ENCODE measurements at regions not wholly inside any gene's neighbourhood (a gene's known extent, or its start where the extent isn't known, plus 50 kb on each side); places are given as distances from the start of the nearest gene placed in this dataset.

DNA sequence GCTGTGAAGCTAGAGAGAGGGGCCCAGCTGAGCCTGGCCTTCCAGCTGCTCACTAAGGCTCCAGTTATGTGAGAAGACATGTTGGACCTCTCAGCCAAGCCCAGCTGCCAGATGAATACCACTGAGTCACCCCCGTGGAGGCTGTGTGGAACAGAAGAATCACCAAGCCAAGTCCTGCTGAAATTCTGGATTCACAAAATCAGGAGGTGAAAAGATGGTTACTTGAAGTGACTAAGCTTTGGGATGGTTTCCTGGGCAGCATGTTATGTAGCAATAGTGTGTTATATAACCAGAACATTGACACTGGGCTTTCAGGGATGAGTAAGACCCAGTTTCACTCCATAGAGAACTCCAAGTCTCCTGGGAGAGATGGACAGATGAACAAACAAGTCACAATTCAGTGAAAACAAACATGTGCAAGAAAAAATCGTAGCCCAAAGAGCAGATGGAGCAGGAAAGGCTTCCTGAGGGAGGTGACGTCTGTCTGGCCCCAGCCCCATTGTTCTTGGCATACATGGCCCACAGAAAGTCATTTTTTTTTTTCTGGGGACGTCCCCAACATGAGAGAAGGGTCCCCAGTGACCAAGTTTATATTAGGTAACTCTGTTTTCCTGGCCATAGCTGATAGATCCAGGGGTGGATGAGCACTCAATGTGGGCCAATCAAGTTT is 64.1 kb upstream of the PDZD8 start:
- TF ChIP-seq POLR2AphosphoS2 (conservative IDR thresholded peaks at IDR 0.05; ENCODE audit: low read length) = no peak
- TF ChIP-seq, protein P1, sequence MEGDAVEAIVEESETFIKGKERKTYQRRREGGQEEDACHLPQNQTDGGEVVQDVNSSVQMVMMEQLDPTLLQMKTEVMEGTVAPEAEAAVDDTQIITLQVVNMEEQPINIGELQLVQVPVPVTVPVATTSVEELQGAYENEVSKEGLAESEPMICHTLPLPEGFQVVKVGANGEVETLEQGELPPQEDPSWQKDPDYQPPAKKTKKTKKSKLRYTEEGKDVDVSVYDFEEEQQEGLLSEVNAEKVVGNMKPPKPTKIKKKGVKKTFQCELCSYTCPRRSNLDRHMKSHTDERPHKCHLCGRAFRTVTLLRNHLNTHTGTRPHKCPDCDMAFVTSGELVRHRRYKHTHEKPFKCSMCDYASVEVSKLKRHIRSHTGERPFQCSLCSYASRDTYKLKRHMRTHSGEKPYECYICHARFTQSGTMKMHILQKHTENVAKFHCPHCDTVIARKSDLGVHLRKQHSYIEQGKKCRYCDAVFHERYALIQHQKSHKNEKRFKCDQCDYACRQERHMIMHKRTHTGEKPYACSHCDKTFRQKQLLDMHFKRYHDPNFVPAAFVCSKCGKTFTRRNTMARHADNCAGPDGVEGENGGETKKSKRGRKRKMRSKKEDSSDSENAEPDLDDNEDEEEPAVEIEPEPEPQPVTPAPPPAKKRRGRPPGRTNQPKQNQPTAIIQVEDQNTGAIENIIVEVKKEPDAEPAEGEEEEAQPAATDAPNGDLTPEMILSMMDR (IDR thresholded peaks at IDR 0.05) = no peak
- TF ChIP-seq POLR2A (IDR thresholded peaks at IDR 0.05; ENCODE audit: low read length) = no peak
- TF ChIP-seq, protein P2, sequence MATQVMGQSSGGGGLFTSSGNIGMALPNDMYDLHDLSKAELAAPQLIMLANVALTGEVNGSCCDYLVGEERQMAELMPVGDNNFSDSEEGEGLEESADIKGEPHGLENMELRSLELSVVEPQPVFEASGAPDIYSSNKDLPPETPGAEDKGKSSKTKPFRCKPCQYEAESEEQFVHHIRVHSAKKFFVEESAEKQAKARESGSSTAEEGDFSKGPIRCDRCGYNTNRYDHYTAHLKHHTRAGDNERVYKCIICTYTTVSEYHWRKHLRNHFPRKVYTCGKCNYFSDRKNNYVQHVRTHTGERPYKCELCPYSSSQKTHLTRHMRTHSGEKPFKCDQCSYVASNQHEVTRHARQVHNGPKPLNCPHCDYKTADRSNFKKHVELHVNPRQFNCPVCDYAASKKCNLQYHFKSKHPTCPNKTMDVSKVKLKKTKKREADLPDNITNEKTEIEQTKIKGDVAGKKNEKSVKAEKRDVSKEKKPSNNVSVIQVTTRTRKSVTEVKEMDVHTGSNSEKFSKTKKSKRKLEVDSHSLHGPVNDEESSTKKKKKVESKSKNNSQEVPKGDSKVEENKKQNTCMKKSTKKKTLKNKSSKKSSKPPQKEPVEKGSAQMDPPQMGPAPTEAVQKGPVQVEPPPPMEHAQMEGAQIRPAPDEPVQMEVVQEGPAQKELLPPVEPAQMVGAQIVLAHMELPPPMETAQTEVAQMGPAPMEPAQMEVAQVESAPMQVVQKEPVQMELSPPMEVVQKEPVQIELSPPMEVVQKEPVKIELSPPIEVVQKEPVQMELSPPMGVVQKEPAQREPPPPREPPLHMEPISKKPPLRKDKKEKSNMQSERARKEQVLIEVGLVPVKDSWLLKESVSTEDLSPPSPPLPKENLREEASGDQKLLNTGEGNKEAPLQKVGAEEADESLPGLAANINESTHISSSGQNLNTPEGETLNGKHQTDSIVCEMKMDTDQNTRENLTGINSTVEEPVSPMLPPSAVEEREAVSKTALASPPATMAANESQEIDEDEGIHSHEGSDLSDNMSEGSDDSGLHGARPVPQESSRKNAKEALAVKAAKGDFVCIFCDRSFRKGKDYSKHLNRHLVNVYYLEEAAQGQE (IDR thresholded peaks at IDR 0.05) = no peak
- TF ChIP-seq, protein P3, sequence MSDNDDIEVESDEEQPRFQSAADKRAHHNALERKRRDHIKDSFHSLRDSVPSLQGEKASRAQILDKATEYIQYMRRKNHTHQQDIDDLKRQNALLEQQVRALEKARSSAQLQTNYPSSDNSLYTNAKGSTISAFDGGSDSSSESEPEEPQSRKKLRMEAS (IDR thresholded peaks at IDR 0.05) = no peak
- TF ChIP-seq EP300 (IDR thresholded peaks at IDR 0.05) = no peak
- TF ChIP-seq KDM1A (IDR thresholded peaks at IDR 0.05; ENCODE audit: low read depth) = no peak
- no peak for TF ChIP-seq ZFP36 (IDR thresholded peaks at IDR 0.05; ENCODE audit: borderline replicate concordance, partially characterized antibody)
- TF ChIP-seq ESRRA (IDR thresholded peaks at IDR 0.05; ENCODE audit: borderline replicate concordance, low read length) = no peak
- TF ChIP-seq RAD21 (conservative IDR thresholded peaks at IDR 0.05 in 1 of 2, IDR thresholded peaks at IDR 0.05 in 1 of 2) = no peak

All from A549 (cell line).